LNCaP clone FGC (cell line): ENCODE measurements at regions not wholly inside any gene's neighbourhood (a gene's known extent, or its start where the extent isn't known, plus 50 kb on each side); places are given as distances from the start of the nearest gene placed in this dataset.
"Not testable (repeated sequence)": the region's sequence is repeated elsewhere in the genome, so short reads cannot be mapped to it uniquely, and the experiment has no call there.

Experiments used
- DNase-seq: peaks from one replicate; pipeline ENCODE4 v3.0.0-alpha.2; 2011; ENCODE audit warnings: low read depth
- H3K4me3 ChIP-seq: 2 replicates; pipeline ENCODE4 v1.5.1; 2011; ENCODE audit warnings: mild to moderate bottlenecking, low read depth, low read length, control low read depth
- CTCF ChIP-seq: IDR thresholded peaks from 2 replicates; pipeline ENCODE4 v1.5.1; 2012; ENCODE audit warnings: mild to moderate bottlenecking; ENCODE audit not compliant: control insufficient read depth, insufficient read depth; ENCODE audit errors: extremely low read depth

- no peak overlapping the region for H3K4me3 ChIP-seq
- no peak for TF ChIP-seq CTCF
- no peak for DNase-seq
Observed at GRCh38 chr1:184878602-184879001, 95.7 kb downstream of the NIBAN1 start.

GRCh38 chr1:184878002-184878401 is 96.3 kb downstream of the NIBAN1 start:
- no peak for TF ChIP-seq CTCF
- DNase-seq = peak; percentile 81
- no peak overlapping the region for H3K4me3 ChIP-seq

DNA sequence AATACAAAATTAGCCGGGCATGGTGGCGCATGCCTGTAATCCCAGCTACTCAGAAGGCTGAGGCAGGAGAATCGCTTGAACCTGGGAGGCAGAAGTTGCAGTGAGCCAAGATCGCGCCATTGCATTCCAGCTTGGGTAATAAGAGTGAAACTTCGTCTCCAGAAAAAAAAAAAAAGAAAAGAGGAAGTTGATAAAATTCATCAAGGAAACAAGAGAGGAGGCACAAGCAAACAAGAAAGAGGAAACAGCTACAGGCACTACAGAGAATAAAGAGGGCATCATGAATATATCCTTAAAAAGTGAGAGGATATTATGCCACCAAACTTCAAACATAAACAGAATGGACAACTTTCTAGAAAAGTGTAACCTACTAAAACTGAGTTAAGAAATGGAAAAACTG is 98.3 kb downstream of the NIBAN1 start:
- H3K4me3 ChIP-seq, DNase-seq: not testable (repeated sequence)

- no peak for TF ChIP-seq CTCF
- no peak for DNase-seq
- no peak overlapping the region for H3K4me3 ChIP-seq
Observed at GRCh38 chr1:184875218-184875617, 99.1 kb downstream of the NIBAN1 start.

GRCh38 chr1:184870319-184870718 is 104.0 kb downstream of the NIBAN1 start:
- no peak for DNase-seq
- no peak overlapping the region for H3K4me3 ChIP-seq
- no peak for TF ChIP-seq CTCF

GRCh38 chr1:184867866-184868689 is 106.2 kb downstream of the NIBAN1 start:
- no peak for TF ChIP-seq CTCF
- DNase-seq = no peak
- no peak overlapping the region for H3K4me3 ChIP-seq

DNA sequence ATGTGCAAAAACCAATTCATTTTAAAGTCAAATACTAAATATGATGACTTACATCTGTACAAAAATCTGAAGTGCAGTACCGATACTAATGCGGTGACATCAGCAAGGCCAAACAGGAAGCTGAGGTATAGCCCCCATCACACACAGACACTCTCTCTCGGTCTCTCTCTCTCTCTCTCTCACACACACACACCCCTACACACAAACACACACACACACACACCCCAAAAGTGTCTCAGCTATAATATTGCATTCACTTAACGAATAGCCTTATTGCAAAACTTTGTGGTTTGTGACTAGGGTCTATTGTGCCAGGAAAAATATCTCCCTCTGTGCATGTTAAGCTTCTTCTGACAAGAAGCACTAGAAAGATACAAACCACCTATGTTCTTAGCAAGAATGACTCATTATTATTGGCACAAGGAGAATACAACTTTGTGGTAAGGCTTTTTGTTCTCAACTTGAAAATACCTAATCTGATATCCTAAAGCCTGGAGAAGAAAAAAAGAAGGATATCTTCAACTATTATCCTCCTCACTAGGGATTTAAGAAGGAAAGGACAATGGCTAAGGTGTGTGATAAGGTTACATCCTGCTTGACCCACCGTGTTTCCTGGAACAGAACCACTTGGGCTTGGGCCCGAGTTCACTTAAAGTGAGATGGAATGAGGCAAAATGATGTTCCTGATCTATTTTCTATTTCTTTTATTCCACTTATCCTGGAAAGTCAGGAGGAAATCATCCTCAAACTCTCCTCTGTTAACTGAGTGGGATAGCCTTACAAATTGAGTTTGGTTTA is 107.1 kb downstream of the NIBAN1 start:
- no peak for DNase-seq
- no peak for TF ChIP-seq CTCF
- no peak overlapping the region for H3K4me3 ChIP-seq
